ENCODE measurements at regions not wholly inside any gene's neighbourhood (a gene's known extent, or its start where the extent isn't known, plus 50 kb on each side); places are given as distances from the start of the nearest gene placed in this dataset.

- Histone ChIP-seq H3K79me2 (ENCODE audit: insufficient read depth, low read length) (no peaks in the 10 kb centered on the region), H2AFZ (ENCODE audit: low read depth, low read length, poor library complexity, severe bottlenecking) (no peak overlapping the region), H3K36me3 (ENCODE audit: control insufficient read depth in 1 of 2, insufficient read depth in 2 of 2, low read length in 2 of 2) (no peaks in the 10 kb centered on the region), H3K9me2 (ENCODE audit: insufficient read depth) (no peaks in the 10 kb centered on the region), H3K4me1 (ENCODE audit: control insufficient read depth in 1 of 2, insufficient read depth in 2 of 2, low read length in 2 of 2) (no peaks in the 10 kb centered on the region), H4K20me1 (ENCODE audit: insufficient read depth) (no peaks in the 10 kb centered on the region), H3K9ac (ENCODE audit: low read length) (no peak overlapping the region), H3K4me3 (replicated peaks in 1 of 2; ENCODE audit: low read depth in 1 of 2, low read length in 2 of 2) (no peak overlapping the region), H3K27me3 (ENCODE audit: insufficient read depth, low read length) (no peaks in the 10 kb centered on the region), H3K9me3 (ENCODE audit: control insufficient read depth in 1 of 2, insufficient read depth in 1 of 2, low read depth in 1 of 2, low read length in 2 of 2) (no peaks in the 10 kb centered on the region), H3K27ac (ENCODE audit: low read depth, low read length) (no peak overlapping the region), H3K4me2 (ENCODE audit: low read length) (no peak overlapping the region)
- no peak for DNase-seq (ENCODE audit: low read depth, low spot score)
- ChIA-PET RAD21 (ENCODE audit: low non-redundant PET in 1 of 2, low total read pairs in 2 of 2, uncharacterized antibody in 2 of 2, unreplicated experiment in 2 of 2) (no interaction called here), POLR2A (no interaction called here), CTCF (no interaction called here)
- intact Hi-C loops (cut with micrococcal nuclease), result no loop called here
- BruUV-seq (replicated peaks), result no TSS peak
- TF ChIP-seq CEBPB (IDR thresholded peaks at IDR 0.05; ENCODE audit: low read depth) (no peak), ZNF274 (IDR thresholded peaks at IDR 0.05; ENCODE audit: low read depth, low read length) (no peak), ZFX (IDR thresholded peaks at IDR 0.05) (no peak), RAD21 (IDR thresholded peaks at IDR 0.05; ENCODE audit: low read depth) (no peak), SP1 (IDR thresholded peaks at IDR 0.05; ENCODE audit: low read depth) (no peak), MAX (IDR thresholded peaks at IDR 0.05) (no peak), SIN3A (IDR thresholded peaks at IDR 0.05; ENCODE audit: low read depth) (no peak), TCF7L2 (IDR thresholded peaks at IDR 0.05; ENCODE audit: borderline replicate concordance, extremely low read depth, insufficient read depth, insufficient read length) (no peak), YY1 (IDR thresholded peaks at IDR 0.05; ENCODE audit: extremely low read depth, insufficient replicate concordance, low read depth, low read length) (no peak), CBX3 (IDR thresholded peaks at IDR 0.05; ENCODE audit: low read depth) (no peak)
- no peak for ATAC-seq
Observed at GRCh38 chr9:77099388-77099787, 77.9 kb upstream of the VPS13A start.

- DNase-seq (ENCODE audit: low read depth, low spot score) (no peak), ATAC-seq (no peak)
- Histone ChIP-seq H3K27ac (ENCODE audit: low read depth, low read length) (no peak overlapping the region), H3K36me3 (ENCODE audit: control insufficient read depth in 1 of 2, insufficient read depth in 2 of 2, low read length in 2 of 2) (no peaks in the 10 kb centered on the region), H3K4me3 (replicated peaks in 1 of 2; ENCODE audit: low read depth in 1 of 2, low read length in 2 of 2) (no peak overlapping the region), H3K27me3 (ENCODE audit: insufficient read depth, low read length) (no peaks in the 10 kb centered on the region), H3K9ac (ENCODE audit: low read length) (no peak overlapping the region), H2AFZ (ENCODE audit: low read depth, low read length, poor library complexity, severe bottlenecking) (no peak overlapping the region), H3K4me1 (ENCODE audit: control insufficient read depth in 1 of 2, insufficient read depth in 2 of 2, low read length in 2 of 2) (no peaks in the 10 kb centered on the region), H3K9me3 (ENCODE audit: control insufficient read depth in 1 of 2, insufficient read depth in 1 of 2, low read depth in 1 of 2, low read length in 2 of 2) (no peaks in the 10 kb centered on the region), H4K20me1 (ENCODE audit: insufficient read depth) (no peaks in the 10 kb centered on the region), H3K4me2 (ENCODE audit: low read length) (no peak overlapping the region), H3K9me2 (ENCODE audit: insufficient read depth) (no peaks in the 10 kb centered on the region), H3K79me2 (ENCODE audit: insufficient read depth, low read length) (no peaks in the 10 kb centered on the region)
- no TSS peak for BruUV-seq (replicated peaks)
- ChIA-PET RAD21 (ENCODE audit: low non-redundant PET in 1 of 2, low total read pairs in 2 of 2, uncharacterized antibody in 2 of 2, unreplicated experiment in 2 of 2) (no interaction called here), CTCF (interaction anchor here (0.7 kb wide), 1 partner anchor 76 kb away, joined by 3 read pairs; no protein-coding TSS in a partner anchor), POLR2A (interaction anchor here (0.5 kb wide), 1 partner anchor 35 kb away, joined by 3 read pairs; no protein-coding TSS in a partner anchor)
- TF ChIP-seq EGR1 (IDR thresholded peaks at IDR 0.05; ENCODE audit: low read depth) (no peak), MAX (IDR thresholded peaks at IDR 0.05) (no peak), CBX3 (IDR thresholded peaks at IDR 0.05; ENCODE audit: low read depth) (no peak), EZH2 (IDR thresholded peaks at IDR 0.05) (no peak), ZNF274 (IDR thresholded peaks at IDR 0.05; ENCODE audit: low read depth, low read length) (no peak)
- intact Hi-C loops (cut with micrococcal nuclease), result no loop called here
Observed at GRCh38 chr9:77111408-77111807, 65.9 kb upstream of the VPS13A start.
